GM19043 (cell line): ENCODE measurements at regions not wholly inside any gene's neighbourhood (a gene's known extent, or its start where the extent isn't known, plus 50 kb on each side); places are given as distances from the start of the nearest gene placed in this dataset.
"Not testable (repeated sequence)": the region's sequence is repeated elsewhere in the genome, so short reads cannot be mapped to it uniquely, and the experiment has no call there.

Experiments
- ATAC-seq: cut with Tn5 transposase; IDR thresholded peaks from one replicate; pipeline ENCODE4 v1.9.1; 2021; ENCODE audit warnings: low read depth; ENCODE audit not compliant: unreplicated experiment

DNA sequence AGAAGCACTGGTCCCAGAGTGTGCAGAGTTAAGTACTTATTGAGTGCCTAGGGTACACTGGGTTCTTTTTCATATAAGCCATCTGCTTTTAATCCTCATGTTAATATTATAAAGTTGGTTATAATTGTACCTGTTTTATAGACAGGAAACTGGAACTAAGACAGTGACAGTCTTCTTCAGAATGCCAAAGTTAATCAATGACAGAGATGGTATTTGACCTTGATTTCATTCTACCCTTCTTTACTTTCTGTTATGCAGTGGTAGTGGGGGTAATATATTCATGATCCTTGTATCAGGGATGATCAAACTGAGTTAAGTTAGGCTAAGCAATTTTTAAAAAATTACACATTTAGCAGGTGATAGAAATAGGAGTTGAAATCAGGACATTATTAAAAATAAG lies 108.6 kb upstream of the GOT2 start:
- ATAC-seq: peak; percentile 65

- peak; percentile 19 for ATAC-seq
Observed at GRCh38 chr16:58842156-58842555, 108.0 kb upstream of the GOT2 start.

GRCh38 chr16:58837950-58838349 lies 103.8 kb upstream of the GOT2 start:
- no peak for ATAC-seq

DNA sequence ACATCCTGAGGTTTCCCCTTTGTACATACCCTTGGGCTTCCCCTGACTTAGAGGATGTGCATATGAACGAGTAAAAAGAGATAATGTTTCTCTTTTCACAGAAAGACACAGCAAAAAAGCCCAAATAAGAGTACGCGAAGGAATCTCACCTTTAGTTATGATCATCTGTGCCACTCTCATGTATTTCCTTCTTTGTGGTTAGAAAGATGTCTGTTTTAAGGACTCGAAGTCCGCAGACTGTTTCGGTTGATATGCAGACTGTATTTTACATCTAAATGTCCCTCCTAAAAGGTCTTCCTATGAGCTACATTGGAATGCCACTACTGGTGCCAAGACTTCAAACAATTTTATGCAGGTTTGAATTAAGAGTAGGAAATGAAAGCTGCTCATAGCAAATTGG lies 102.3 kb upstream of the GOT2 start:
- no peak for ATAC-seq

- ATAC-seq: no peak
Observed at GRCh38 chr16:58832386-58832895, 98.3 kb upstream of the GOT2 start.

GRCh38 chr16:58831386-58831785 lies 97.3 kb upstream of the GOT2 start:
- ATAC-seq: no peak

GRCh38 chr16:58828901-58829545 lies 94.9 kb upstream of the GOT2 start:
- no peak for ATAC-seq

GRCh38 chr16:58824201-58824600 lies 90.1 kb upstream of the GOT2 start:
- no peak for ATAC-seq

- no peak for ATAC-seq
Observed at GRCh38 chr16:58821886-58822285, 87.8 kb upstream of the GOT2 start.

DNA sequence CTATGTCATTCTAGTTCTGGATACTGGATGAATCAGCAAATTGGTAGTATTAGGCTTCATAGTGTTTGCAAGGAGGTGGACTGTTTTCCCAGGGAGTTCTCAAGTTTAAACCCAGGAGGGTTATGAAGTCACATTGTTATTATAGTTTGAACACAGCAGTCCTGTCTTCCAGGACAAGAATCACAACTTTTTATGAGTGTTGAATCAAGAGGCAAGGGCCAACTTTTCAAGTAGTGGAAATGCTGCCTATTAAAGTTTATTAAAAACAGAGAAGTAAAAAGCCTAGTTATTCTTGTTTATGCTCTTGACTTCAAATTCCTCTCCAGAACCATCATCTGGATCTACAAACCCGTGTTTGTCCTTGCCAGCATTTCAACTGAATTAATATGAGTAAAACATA lies 86.3 kb upstream of the GOT2 start:
- no peak for ATAC-seq

DNA sequence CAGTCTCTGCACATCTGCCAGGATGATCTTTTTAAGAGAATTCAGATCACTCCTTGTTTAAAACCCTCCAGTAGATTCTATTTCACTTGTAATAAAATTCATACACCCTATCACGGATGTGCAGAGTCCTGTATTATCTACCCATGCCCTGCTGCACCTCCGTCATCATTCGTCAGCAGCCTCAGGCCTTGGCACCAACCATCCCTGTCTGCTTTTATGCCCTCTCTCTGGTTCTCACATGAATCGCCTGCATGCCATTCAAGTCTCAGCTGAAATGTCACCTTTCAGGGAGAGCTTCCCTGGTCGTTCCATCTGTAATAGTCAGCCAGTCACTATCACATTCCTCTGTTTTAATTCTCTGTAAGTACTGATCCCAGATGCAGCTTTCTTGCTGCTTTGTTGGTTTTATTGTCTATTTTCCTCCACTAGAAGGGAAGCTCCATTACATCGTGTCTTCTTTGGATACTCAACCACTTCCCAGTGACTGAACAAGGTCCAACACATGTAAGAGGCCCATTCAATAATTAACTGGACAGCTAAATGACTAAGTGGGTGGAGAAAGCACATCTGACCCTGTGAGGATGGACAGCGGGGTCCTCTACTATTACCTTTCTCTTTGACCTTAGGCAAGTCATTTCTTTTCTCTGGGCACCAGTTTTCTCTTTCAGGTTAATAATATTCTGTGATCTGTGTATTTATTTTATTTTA lies 81.2 kb upstream of the GOT2 start:
- ATAC-seq: no peak

DNA sequence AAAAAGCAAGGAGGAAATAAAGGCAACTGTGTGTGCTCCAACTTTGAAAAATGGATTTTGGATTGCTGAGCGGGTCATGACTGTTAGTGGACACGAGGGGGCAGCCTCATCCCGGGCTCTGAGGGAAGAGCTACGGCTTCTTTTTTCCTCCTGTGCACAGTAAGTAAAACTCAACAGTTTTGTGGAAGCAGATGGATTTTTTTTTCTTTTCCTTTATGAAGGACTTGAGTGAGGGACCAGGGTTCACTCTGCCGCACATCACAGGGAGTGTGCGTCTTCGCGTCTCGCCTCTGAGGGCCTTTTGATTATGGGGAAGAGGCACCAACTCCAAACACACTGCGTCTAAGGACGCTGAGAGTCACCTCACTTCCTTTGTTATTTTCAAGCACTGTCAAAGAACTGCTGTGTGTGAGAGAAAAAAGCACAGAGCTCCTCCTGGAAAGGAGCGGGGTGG lies 80.3 kb upstream of the GOT2 start:
- peak; percentile 78 for ATAC-seq

GRCh38 chr16:58809213-58809612 lies 75.1 kb upstream of the GOT2 start:
- ATAC-seq: no peak

DNA sequence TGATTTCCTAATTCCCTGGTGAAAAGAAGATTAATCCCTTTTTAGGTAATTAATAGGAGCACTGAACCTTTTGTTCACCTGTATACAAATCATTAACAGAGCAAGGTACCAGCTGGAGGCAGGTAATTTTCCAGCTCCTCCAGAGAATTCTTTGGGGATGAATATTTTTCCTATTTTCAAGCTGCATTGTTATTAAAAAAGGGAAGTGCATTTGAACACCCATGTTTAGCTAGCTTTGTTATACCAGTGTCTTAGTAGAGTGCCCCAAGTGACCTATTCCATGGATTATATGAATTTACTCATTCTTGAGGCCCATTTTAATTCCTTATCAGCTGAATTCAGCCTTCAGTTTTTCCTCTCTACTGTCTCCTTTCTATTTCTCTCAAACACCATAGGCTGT lies 73.2 kb upstream of the GOT2 start:
- ATAC-seq: no peak

- no peak for ATAC-seq
Observed at GRCh38 chr16:58801838-58802237, 67.7 kb upstream of the GOT2 start.

DNA sequence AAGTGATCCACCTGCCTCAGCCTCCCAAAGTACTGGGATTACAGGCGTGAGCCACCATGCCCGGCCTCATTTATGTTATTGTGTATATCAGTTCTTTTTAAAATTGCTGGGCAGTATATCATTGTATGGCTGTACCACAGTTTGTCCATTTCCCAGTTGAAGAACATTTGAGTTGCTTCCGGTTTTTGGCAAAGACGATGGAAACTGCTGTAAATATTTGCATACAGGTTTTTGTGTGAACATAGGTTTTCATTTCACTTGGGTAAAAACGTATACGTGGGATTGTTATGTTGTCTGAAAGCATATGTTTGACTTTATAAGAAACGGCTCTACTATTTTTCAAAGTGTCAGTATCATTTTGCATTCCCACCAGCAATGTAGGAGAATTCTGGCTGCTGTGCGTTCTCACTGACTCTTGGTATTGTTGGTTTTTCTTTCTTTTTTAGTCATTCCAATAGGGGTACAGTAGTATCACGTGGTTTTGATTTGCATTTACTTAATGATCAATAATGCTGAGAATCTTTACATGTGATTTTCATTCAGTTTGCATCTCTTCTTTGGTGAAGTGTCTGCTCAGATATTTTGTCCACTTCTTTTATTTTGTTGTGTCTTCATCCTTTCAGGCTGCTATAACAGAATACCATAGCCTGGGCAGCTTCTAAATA lies 63.2 kb upstream of the GOT2 start:
- no peak for ATAC-seq

DNA sequence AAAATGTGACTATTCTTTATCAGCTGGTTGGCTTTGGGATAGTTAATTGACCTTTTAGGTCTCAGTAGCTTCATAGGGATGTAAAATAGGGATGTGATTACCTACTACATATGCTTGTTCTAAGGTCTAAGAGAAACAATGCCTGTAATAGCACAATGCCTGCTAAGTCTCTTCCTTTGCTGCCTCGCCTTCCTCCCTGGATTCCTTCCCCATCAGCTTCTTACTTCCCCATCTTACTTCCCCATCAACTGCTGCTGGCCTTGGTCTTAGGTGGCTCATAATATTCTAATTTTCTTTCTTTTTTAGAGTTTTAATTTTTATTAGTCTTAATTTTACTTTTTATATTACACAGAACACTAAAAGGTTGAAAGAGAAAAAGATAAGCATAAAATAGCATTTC lies 59.2 kb upstream of the GOT2 start:
- ATAC-seq: no peak

DNA sequence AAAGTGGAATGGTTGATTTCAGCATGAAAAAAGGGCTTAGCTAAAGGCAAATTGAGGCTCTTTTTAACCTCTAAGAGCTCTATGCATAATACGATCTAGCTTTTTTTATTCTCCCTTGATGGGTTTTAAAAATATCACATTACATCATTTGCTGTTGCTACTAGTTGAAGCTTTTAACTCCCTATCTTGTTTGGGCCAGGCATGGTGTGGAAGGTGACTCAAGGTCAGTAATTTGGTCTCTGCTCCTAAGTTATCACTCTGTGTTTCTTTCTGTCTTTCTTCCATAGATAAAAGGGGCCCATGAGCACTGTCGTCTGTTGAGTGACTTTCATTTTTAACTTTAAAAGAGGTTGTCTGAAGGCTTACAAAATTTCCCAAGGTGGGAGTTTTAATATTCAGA lies 58.1 kb upstream of the GOT2 start:
- ATAC-seq: no peak

DNA sequence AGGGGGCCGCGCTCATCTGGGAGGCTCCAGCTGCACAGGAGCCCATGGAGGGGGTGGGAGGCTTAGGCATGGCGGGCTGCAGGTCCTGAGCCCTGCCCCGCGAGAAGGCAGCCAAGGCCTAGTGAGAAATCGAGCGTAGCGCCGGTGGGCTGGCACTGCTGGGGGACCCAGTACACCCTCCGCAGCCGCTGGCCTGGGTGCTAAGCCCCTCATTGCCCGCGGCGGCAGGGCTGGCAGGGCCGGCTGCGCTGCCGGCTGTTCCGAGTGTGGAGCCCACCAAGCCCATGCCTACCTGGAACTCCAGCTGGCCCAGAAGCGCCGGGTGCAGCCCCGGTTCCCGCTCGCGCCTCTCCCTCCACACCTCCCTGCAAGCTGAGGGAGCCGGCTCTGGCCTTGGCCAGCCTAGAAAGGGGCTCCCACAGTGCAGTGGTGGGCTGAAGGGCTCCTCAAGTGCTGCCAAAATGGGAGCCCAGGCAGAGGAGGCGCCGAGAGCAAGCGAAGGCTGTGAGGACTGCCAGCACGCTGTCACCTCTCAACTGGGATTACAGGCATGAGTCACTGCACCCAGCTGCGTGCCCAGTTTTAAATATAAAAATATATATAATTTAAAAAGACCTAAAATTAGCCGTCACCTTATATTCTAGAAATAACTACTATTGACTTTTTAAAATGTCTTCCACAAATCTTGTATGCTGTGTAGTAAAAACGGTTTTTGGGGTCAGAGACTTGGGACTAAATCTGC lies 56.9 kb upstream of the GOT2 start:
- not testable (repeated sequence) for ATAC-seq

DNA sequence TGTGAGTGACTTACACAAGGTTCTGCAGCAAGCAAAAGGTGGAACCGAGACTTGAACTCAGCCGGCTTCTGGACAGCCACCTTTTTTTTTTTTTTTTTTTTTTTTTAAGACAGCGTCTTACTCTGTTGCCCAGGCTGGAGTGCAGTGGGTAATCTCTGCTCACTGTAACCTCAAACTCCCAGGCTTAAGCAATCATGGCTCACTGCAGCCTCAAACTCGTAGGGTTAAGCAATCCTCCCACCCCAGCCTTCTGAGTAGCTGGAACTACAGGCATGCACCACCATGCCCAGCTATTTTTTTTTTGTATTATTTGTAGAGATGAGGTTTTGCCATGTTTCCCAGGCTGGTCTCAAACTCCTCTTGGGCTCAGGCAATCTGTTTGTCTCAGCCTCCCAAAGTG lies 55.2 kb upstream of the GOT2 start:
- ATAC-seq: no peak
